ENCODE measurements at regions not wholly inside any gene's neighbourhood (a gene's known extent, or its start where the extent isn't known, plus 50 kb on each side); places are given as distances from the start of the nearest gene placed in this dataset.

DNA sequence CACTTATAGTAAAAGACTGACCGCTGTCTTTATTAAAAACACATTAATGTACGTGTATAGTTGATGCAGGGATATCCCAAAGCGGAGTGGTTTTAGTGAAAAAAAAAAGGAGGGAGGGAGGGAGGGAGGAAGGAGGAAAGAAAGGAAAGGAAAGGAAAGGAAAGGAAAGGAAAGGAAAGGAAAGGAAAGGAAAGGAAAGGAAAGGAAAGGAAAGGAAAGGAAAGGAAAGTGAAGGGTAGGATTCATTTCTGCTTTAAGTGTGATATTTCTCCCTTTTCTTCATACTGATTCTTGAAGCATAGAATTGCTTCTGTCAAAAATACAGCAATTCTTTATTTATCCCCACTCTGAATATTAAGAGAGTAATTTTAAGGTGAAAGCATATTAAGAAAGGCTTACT lies 504.9 kb downstream of the PPP4R3C start:
- intact Hi-C loops (cut with DNase I; ENCODE audit: low total_unique reads) = no loop called here
- H3K36me3 ChIP-seq (ENCODE audit: low read depth, missing control alignments) = no peaks in the 10 kb centered on the region
- WGBS, 2 donors = 89 to 94% methylated on average over 3 of the region's 3 CpGs

DNA sequence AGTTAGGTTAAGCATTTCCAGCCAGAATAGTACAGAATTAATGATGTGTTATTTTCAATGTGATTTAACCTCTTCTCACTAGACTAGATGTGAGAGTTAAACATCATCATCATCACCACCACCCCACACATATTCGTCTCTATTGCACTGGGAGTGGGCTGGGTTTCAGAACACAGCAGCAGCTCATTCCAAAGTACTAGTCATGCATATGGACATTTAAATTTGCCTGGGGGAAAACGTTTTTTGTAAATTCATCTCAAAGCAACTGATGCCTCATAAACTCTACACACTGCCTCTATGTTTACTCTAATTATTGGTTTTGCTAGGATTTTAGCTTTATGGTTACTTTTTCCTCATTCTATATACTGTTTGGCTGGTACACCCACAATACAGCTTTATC lies 509.1 kb downstream of the PPP4R3C start:
- H3K27me3 ChIP-seq = no peaks in the 10 kb centered on the region
- no peak overlapping the region for H3K27ac ChIP-seq
- no peaks in the 10 kb centered on the region for H3K9me3 ChIP-seq
- intact Hi-C loops (cut with DNase I; ENCODE audit: low total_unique reads) = no loop called here
- no peaks in the 10 kb centered on the region for H3K4me1 ChIP-seq
- DNase-seq = no peak
- TF ChIP-seq, protein P1, sequence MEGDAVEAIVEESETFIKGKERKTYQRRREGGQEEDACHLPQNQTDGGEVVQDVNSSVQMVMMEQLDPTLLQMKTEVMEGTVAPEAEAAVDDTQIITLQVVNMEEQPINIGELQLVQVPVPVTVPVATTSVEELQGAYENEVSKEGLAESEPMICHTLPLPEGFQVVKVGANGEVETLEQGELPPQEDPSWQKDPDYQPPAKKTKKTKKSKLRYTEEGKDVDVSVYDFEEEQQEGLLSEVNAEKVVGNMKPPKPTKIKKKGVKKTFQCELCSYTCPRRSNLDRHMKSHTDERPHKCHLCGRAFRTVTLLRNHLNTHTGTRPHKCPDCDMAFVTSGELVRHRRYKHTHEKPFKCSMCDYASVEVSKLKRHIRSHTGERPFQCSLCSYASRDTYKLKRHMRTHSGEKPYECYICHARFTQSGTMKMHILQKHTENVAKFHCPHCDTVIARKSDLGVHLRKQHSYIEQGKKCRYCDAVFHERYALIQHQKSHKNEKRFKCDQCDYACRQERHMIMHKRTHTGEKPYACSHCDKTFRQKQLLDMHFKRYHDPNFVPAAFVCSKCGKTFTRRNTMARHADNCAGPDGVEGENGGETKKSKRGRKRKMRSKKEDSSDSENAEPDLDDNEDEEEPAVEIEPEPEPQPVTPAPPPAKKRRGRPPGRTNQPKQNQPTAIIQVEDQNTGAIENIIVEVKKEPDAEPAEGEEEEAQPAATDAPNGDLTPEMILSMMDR (IDR thresholded peaks at IDR 0.05) = no peak
- no peak for TF ChIP-seq POLR2A (IDR thresholded peaks at IDR 0.05)
- H3K36me3 ChIP-seq (ENCODE audit: low read depth, missing control alignments) = no peaks in the 10 kb centered on the region
- 52 to 71% methylated on average over 2 of the region's 2 CpGs for WGBS, 2 donors
- H3K4me3 ChIP-seq = no peak overlapping the region

More for the DNA sequence above, 504.9 kb downstream of the PPP4R3C start:
- no peak for DNase-seq
- no peak overlapping the region for H3K27ac ChIP-seq
- TF ChIP-seq POLR2A (IDR thresholded peaks at IDR 0.05) = no peak
- TF ChIP-seq, protein P1 (IDR thresholded peaks at IDR 0.05) = no peak
- H3K4me3 ChIP-seq = no peak overlapping the region
- no peaks in the 10 kb centered on the region for H3K4me1 ChIP-seq
- no peaks in the 10 kb centered on the region for H3K9me3 ChIP-seq
- H3K27me3 ChIP-seq = no peaks in the 10 kb centered on the region

DNA sequence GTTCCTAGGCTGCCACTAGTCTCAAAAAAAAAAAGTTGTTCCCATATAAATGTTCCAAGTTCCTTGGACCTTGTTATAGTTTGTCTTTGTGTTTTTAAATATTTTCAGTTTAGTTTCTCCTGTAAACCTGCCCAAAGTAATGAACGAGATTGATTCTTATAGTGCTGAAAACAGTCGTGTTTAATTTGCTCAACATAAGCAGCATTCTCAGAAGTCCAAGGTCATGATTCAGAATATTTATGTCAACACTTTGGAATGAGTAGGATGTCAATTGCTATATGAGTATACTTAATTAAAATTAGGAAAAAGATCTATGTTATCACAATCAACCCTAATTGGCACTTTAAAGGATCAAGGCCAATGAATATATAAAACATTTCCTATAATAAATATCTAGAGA lies 510.9 kb downstream of the PPP4R3C start:
- DNase-seq = no peak
- WGBS, 2 donors = 30 to 38% methylated on average over 2 of the region's 2 CpGs
- H3K4me3 ChIP-seq = no peak overlapping the region
- H3K27me3 ChIP-seq = no peaks in the 10 kb centered on the region
- H3K36me3 ChIP-seq (ENCODE audit: low read depth, missing control alignments) = no peaks in the 10 kb centered on the region
- no peaks in the 10 kb centered on the region for H3K4me1 ChIP-seq
- H3K27ac ChIP-seq = no peak overlapping the region
- no peaks in the 10 kb centered on the region for H3K9me3 ChIP-seq
- TF ChIP-seq, protein P1 (IDR thresholded peaks at IDR 0.05) = no peak
- no peak for TF ChIP-seq POLR2A (IDR thresholded peaks at IDR 0.05)
- intact Hi-C loops (cut with DNase I; ENCODE audit: low total_unique reads) = no loop called here

DNA sequence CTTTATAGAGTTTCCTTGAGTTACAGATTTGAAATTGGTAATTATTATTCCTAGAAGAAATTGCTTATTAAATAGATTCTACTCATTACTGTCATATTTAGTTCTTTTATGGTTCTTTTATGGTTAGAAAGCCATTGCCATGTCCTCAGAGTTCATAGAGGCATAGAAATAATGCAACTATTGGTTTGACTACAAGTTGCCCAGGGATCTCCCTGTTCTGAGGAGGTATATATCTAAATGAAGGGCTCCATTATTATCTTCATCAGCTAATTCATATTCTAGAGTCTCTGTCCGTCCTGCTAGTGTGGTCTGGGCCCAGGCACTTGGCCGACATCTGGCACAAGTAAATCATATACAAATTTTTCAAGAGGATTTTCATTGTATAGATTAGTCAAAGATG lies 535.7 kb downstream of the PPP4R3C start:
- Histone ChIP-seq H3K4me1 (no peaks in the 10 kb centered on the region), H3K4me3 (no peak overlapping the region), H3K27ac (no peak overlapping the region), H3K27me3 (no peaks in the 10 kb centered on the region), H3K36me3 (ENCODE audit: low read depth, missing control alignments) (no peaks in the 10 kb centered on the region), H3K9me3 (no peaks in the 10 kb centered on the region)
- no peak for DNase-seq
- WGBS, 2 donors = 72 to 87% methylated on average over 2 of the region's 2 CpGs
- TF ChIP-seq, protein P1 (IDR thresholded peaks at IDR 0.05) = no peak
- TF ChIP-seq POLR2A (IDR thresholded peaks at IDR 0.05) = no peak
- intact Hi-C loops (cut with DNase I; ENCODE audit: low total_unique reads) = no loop called here

DNA sequence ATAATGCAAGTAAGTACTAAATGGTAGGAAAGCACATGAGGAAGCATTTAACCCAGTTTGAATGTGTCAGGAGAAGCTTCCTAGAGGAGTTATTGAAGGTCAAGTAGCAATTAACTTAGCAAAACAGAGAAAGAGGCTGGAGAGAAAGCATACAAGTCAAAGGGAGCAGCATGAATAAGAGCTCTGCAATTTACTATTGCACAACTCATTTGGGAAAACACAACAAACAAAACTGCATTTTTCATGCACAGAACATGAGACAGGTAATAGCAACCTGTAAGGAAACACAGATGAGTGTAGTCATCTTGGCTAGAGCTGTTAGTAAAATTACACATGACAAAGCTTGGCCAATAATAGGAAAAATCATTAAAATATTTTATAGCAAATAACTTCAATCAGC lies 538.1 kb downstream of the PPP4R3C start:
- no peak for DNase-seq
- Histone ChIP-seq H3K27ac (no peak overlapping the region), H3K4me1 (no peaks in the 10 kb centered on the region), H3K9me3 (no peaks in the 10 kb centered on the region), H3K4me3 (no peak overlapping the region), H3K27me3 (no peaks in the 10 kb centered on the region), H3K36me3 (ENCODE audit: low read depth, missing control alignments) (no peaks in the 10 kb centered on the region)
- intact Hi-C loops (cut with DNase I; ENCODE audit: low total_unique reads) = no loop called here
- no peak for TF ChIP-seq POLR2A (IDR thresholded peaks at IDR 0.05)
- TF ChIP-seq, protein P1 (IDR thresholded peaks at IDR 0.05) = no peak
